SK-N-SH (cell line): ENCODE measurements at regions not wholly inside any gene's neighbourhood (a gene's known extent, or its start where the extent isn't known, plus 50 kb on each side); places are given as distances from the start of the nearest gene placed in this dataset.

Experiments used
- CTCF ChIA-PET: fragments of 300-600, 350-600 bp; formaldehyde crosslinking; extraction: SDS; loops from one replicate; lab custom pipeline; 2021; lab: Yijun Ruan, JAX
- POLR2A ChIA-PET: fragments of 350-600 bp; sonication (Branson Sonifier 250); formaldehyde crosslinking; extraction: SDS; loops from one replicate; lab custom pipeline; 2020; ENCODE audit warnings: antibody characterized with exemption, inconsistent platforms; lab: Yijun Ruan, JAX
- DNase-seq: peaks from one replicate; pipeline ENCODE4 v3.0.0; 2012
- H2AFZ ChIP-seq: fragments of 200-600 bp; sonication (generic); 2 replicates; pipeline ENCODE4 v1.8.1; 2016; ENCODE audit warnings: antibody characterized with exemption, mild to moderate bottlenecking, low read depth
- H3F3A ChIP-seq: fragments of 200-600 bp; sonication (generic); replicated peaks from 2 replicates; pipeline ENCODE3; 2016; ENCODE audit warnings: antibody characterized with exemption, mild to moderate bottlenecking; ENCODE audit not compliant: insufficient read depth
- H3K27ac ChIP-seq, 2 experiments: fragments of 200-500 bp in 1 of 2; fragments of 200-600 bp in 1 of 2; sonication (Bioruptor generic) in 1 of 2; sonication (generic), shearing (Covaris generic) in 1 of 2; 2 replicates each; pipeline versions ENCODE4 v1.5.1 to v1.6.1; 2014 to 2016; ENCODE audit warnings: low read depth in 2 of 2, inconsistent platforms in 1 of 2, low read length in 1 of 2, mild to moderate bottlenecking in 1 of 2, mixed read lengths in 1 of 2
- H3K27me3 ChIP-seq: fragments of 200-600 bp; sonication (generic), shearing (Covaris generic); 2 replicates; pipeline ENCODE4 v1.6.1; 2016; ENCODE audit warnings: mixed run types; ENCODE audit not compliant: insufficient read depth
- H3K36me3 ChIP-seq, 2 experiments: fragments of 200-500 bp in 1 of 2; fragments of 200-600 bp in 1 of 2; sonication (Bioruptor generic) in 1 of 2; sonication (generic) in 1 of 2; replicated peaks in 1 of 2; 2 replicates each; pipeline versions ENCODE3 to v1.5.1; 2014 to 2016; ENCODE audit warnings: low read length in 1 of 2, mild to moderate bottlenecking in 1 of 2; ENCODE audit not compliant: insufficient read depth in 2 of 2, control insufficient read depth in 1 of 2
- H3K4me1 ChIP-seq, 2 experiments: fragments of 200-500 bp in 1 of 2; fragments of 200-600 bp in 1 of 2; sonication (Bioruptor generic) in 1 of 2; sonication (generic), shearing (Covaris generic) in 1 of 2; 2 replicates each; pipeline versions ENCODE4 v1.5.1 to v1.6.1; 2014 to 2016; ENCODE audit warnings: low read depth in 1 of 2, low read length in 1 of 2, mixed run types in 1 of 2; ENCODE audit not compliant: insufficient read depth in 2 of 2, control insufficient read depth in 1 of 2
- H3K4me2 ChIP-seq: fragments of 200-600 bp; sonication (generic), shearing (Covaris generic); 2 replicates; pipeline ENCODE4 v1.6.1; 2017; ENCODE audit warnings: mixed run types
- H3K4me3 ChIP-seq, 2 experiments: fragments of 200-500 bp in 1 of 2; fragments of 200-600 bp in 1 of 2; sonication (Bioruptor generic) in 1 of 2; sonication (generic), shearing (Covaris generic) in 1 of 2; 2 replicates each; pipeline versions ENCODE4 v1.5.1 to v1.8.1; 2014 to 2016; ENCODE audit warnings: low read depth in 2 of 2, inconsistent platforms in 1 of 2, low read length in 1 of 2, mild to moderate bottlenecking in 1 of 2, mixed read lengths in 1 of 2, moderate library complexity in 1 of 2
- H3K79me2 ChIP-seq: fragments of 200-600 bp; sonication (generic); 2 replicates; pipeline ENCODE4 v1.8.1; 2017; ENCODE audit warnings: mild to moderate bottlenecking; ENCODE audit not compliant: insufficient read depth
- H3K9ac ChIP-seq: fragments of 200-600 bp; sonication (generic); 2 replicates; pipeline ENCODE4 v1.6.1; 2017; ENCODE audit warnings: mixed run types
- H3K9me2 ChIP-seq: fragments of 200-600 bp; sonication (generic); 2 replicates; pipeline ENCODE4 v1.6.1; 2017; ENCODE audit warnings: mixed run types
- H3K9me3 ChIP-seq: fragments of 200-600 bp; sonication (generic); 2 replicates; pipeline ENCODE4 v1.6.1; 2017; ENCODE audit warnings: mixed run types, mild to moderate bottlenecking, moderate library complexity
- H4K20me1 ChIP-seq: fragments of 200-600 bp; sonication (generic); 2 replicates; pipeline ENCODE4 v1.6.1; 2017; ENCODE audit warnings: mild to moderate bottlenecking, mixed run types; ENCODE audit not compliant: insufficient read depth
- CHD2 ChIP-seq: fragments of 150-350 bp; IDR thresholded peaks from 2 replicates; pipeline ENCODE4 v1.6.1; 2018; ENCODE audit warnings: low read length; ENCODE audit not compliant: partially characterized antibody
- ELF1 ChIP-seq: IDR thresholded peaks from 2 replicates; pipeline ENCODE4 v1.4.0; 2012
- EP300 ChIP-seq, 2 experiments: IDR thresholded peaks; 2 replicates each; pipeline versions ENCODE4 v1.4.0 to v1.6.1; 2012; ENCODE audit warnings: borderline replicate concordance in 1 of 2, low read depth in 1 of 2, low read length in 1 of 2
- EZH2phosphoT487 ChIP-seq: fragments of 200-600 bp; sonication (generic); IDR thresholded peaks from 2 replicates; pipeline ENCODE4 v1.6.1; 2017; ENCODE audit warnings: low read depth, mixed run types, mild to moderate bottlenecking, antibody characterized with exemption, moderate library complexity, borderline replicate concordance
- FOXJ3 ChIP-seq: sonication (generic); formaldehyde crosslinking; IDR thresholded peaks from 2 replicates; pipeline ENCODE4 v1.5.1; 2020; ENCODE audit warnings: mild to moderate bottlenecking, missing genetic modification reagents
- GATA2 ChIP-seq: sonication (generic); formaldehyde crosslinking; IDR thresholded peaks from 2 replicates; pipeline ENCODE4 v1.5.0; 2020; ENCODE audit warnings: mild to moderate bottlenecking, missing genetic modification reagents
- MAX ChIP-seq: IDR thresholded peaks from 2 replicates; pipeline ENCODE4 v1.4.0; 2012; ENCODE audit warnings: low read depth
- NFIC ChIP-seq: IDR thresholded peaks from 2 replicates; pipeline ENCODE4 v1.4.0; 2012; ENCODE audit warnings: borderline replicate concordance
- NRF1 ChIP-seq: IDR thresholded peaks from 2 replicates; pipeline ENCODE4 v1.6.1; 2012; ENCODE audit warnings: low read depth, mild to moderate bottlenecking, low read length
- POLR2AphosphoS5 ChIP-seq: IDR thresholded peaks from 2 replicates; pipeline ENCODE4 v1.6.1; 2012; ENCODE audit warnings: low read depth, low read length
- RFX5 ChIP-seq: IDR thresholded peaks from 2 replicates; pipeline ENCODE4 v1.6.1; 2012; ENCODE audit warnings: mild to moderate bottlenecking, improper control_type of control experiment, low read length
- RXRA ChIP-seq: IDR thresholded peaks from 2 replicates; pipeline ENCODE4 v1.4.0; 2012; ENCODE audit warnings: low read depth, mild to moderate bottlenecking, borderline replicate concordance
- SIN3A ChIP-seq: IDR thresholded peaks from 2 replicates; pipeline ENCODE4 v1.6.1; 2012; ENCODE audit warnings: low read depth, mild to moderate bottlenecking, low read length, moderate library complexity, borderline replicate concordance
- TAF1 ChIP-seq: IDR thresholded peaks from 2 replicates; pipeline ENCODE4 v1.6.1; 2012; ENCODE audit warnings: low read depth, mild to moderate bottlenecking, low read length, moderate library complexity, borderline replicate concordance
- TCF12 ChIP-seq: IDR thresholded peaks from 2 replicates; pipeline ENCODE4 v1.4.0; 2012
- USF2 ChIP-seq: fragments of 150-350 bp; IDR thresholded peaks from 2 replicates; pipeline ENCODE4 v1.6.1; 2017; ENCODE audit warnings: antibody characterized with exemption, low read length, low read depth, borderline replicate concordance
- YY1 ChIP-seq: IDR thresholded peaks from 2 replicates; pipeline ENCODE4 v1.4.0; 2012; ENCODE audit warnings: low read depth, mild to moderate bottlenecking
- WGBS: methylation state at CpG from one replicate; pipeline ENCODE4 v1.1.6; 2017; ENCODE audit warnings: low lambda C conversion rate; 5-methylcytosine and 5-hydroxymethylcytosine counted together
- TF ChIP-seq, protein P1 (sequence below): fragments of 150-350 bp; IDR thresholded peaks from 2 replicates; pipeline ENCODE4 v1.6.1; 2016; ENCODE audit warnings: mild to moderate bottlenecking, low read depth, low read length
- TF ChIP-seq, protein P2 (sequence below): IDR thresholded peaks from 2 replicates; pipeline ENCODE4; 2012
- TF ChIP-seq, protein P3 (sequence below): fragments of 200-600 bp; sonication (generic); IDR thresholded peaks from 2 replicates; pipeline ENCODE4 v1.6.1; 2017; ENCODE audit warnings: antibody characterized with exemption, mild to moderate bottlenecking, moderate library complexity

DNA sequence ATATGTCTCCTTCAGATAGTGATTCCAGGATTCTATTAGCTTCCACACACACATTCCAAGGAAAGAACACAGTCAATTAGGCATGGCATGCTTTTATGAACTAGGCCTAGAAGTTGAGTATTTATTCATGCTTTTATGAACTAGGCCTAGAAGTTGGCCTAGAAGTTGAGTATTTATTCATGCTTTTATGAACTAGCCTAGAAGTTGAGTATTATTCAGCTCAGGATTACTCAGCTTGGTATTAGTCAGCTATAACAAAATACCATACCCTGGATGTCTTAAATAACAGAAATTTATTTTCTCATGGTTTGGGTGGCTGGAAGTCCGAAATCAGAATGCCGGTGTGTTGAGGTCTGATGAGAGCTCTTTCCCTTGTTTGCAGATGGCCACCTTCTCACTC, 442.7 kb upstream of the FLRT2 start:
- Histone ChIP-seq H3K9me2 (no peaks in the 10 kb centered on the region; the same call in 1 of the 2 replicates), H3K27ac (no peak overlapping the region), H3F3A (no peaks in the 10 kb centered on the region), H3K4me3 (no peak overlapping the region), H3K4me1 (no peaks in the 10 kb centered on the region), H3K27me3 (no peaks in the 10 kb centered on the region), H3K4me2 (no peak overlapping the region), H3K79me2 (no peaks in the 10 kb centered on the region), H3K9me3 (no peaks in the 10 kb centered on the region), H2AFZ (no peak overlapping the region), H3K9ac (no peak overlapping the region), H3K36me3 (no peaks in the 10 kb centered on the region), H4K20me1 (no peaks in the 10 kb centered on the region)
- 2% methylated on average over 2 of the region's 2 CpGs for WGBS
- CTCF ChIA-PET: interaction anchor here (0.9 kb wide), 1 partner anchor 9 kb away, joined by 3 read pairs; no protein-coding TSS in a partner anchor
- POLR2A ChIA-PET: no interaction called here
- TF ChIP-seq USF2 (no peak), ELF1 (no peak)
- no peak for DNase-seq

DNA sequence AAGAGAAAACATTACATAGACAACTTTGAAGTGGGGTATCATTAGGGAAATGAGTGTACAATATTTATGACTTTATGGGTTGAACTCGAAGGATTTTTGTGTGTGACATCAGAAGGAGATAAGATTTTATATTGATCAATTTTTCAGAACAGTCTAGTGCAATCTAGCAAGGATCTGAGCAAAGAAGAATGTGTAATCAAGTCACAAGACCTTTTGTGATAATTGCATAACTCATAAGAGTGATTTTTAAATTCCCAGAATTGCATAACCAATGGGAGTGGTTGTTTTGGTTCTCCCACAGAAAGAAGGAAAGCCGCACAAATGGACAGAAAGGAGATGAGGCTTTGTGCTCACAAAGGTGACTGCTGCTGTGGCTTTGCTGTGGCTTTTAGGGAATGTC, 441.8 kb upstream of the FLRT2 start:
- Histone ChIP-seq H3K27me3 (no peaks in the 10 kb centered on the region), H2AFZ (no peak overlapping the region), H3K36me3 (no peaks in the 10 kb centered on the region), H3K9ac (no peak overlapping the region), H3K4me3 (no peak overlapping the region), H3K4me1 (no peaks in the 10 kb centered on the region), H4K20me1 (no peaks in the 10 kb centered on the region), H3F3A (no peaks in the 10 kb centered on the region), H3K4me2 (no peak overlapping the region), H3K9me2 (no peaks in the 10 kb centered on the region; the same call in 1 of the 2 replicates), H3K9me3 (no peaks in the 10 kb centered on the region), H3K79me2 (no peaks in the 10 kb centered on the region), H3K27ac (no peak overlapping the region)
- WGBS: 9% methylated on average over 2 of the region's 2 CpGs
- no peak for TF ChIP-seq SIN3A
- TF ChIP-seq, protein P1, sequence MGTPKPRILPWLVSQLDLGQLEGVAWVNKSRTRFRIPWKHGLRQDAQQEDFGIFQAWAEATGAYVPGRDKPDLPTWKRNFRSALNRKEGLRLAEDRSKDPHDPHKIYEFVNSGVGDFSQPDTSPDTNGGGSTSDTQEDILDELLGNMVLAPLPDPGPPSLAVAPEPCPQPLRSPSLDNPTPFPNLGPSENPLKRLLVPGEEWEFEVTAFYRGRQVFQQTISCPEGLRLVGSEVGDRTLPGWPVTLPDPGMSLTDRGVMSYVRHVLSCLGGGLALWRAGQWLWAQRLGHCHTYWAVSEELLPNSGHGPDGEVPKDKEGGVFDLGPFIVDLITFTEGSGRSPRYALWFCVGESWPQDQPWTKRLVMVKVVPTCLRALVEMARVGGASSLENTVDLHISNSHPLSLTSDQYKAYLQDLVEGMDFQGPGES: no peak
- no peak for TF ChIP-seq CHD2
- TF ChIP-seq TAF1: no peak
- no peak for TF ChIP-seq GATA2
- no peak for TF ChIP-seq RFX5
- no peak for TF ChIP-seq TCF12
- TF ChIP-seq RXRA: no peak
- no peak for TF ChIP-seq NFIC
- TF ChIP-seq, protein P2, sequence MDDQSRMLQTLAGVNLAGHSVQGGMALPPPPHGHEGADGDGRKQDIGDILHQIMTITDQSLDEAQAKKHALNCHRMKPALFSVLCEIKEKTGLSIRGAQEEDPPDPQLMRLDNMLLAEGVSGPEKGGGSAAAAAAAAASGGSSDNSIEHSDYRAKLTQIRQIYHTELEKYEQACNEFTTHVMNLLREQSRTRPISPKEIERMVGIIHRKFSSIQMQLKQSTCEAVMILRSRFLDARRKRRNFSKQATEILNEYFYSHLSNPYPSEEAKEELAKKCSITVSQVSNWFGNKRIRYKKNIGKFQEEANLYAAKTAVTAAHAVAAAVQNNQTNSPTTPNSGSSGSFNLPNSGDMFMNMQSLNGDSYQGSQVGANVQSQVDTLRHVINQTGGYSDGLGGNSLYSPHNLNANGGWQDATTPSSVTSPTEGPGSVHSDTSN: no peak
- TF ChIP-seq EP300 (IDR thresholded peaks at IDR 0.05; ENCODE audit: borderline replicate concordance in 1 of 2, low read depth in 1 of 2, low read length in 1 of 2): no peak
- TF ChIP-seq, protein P3, sequence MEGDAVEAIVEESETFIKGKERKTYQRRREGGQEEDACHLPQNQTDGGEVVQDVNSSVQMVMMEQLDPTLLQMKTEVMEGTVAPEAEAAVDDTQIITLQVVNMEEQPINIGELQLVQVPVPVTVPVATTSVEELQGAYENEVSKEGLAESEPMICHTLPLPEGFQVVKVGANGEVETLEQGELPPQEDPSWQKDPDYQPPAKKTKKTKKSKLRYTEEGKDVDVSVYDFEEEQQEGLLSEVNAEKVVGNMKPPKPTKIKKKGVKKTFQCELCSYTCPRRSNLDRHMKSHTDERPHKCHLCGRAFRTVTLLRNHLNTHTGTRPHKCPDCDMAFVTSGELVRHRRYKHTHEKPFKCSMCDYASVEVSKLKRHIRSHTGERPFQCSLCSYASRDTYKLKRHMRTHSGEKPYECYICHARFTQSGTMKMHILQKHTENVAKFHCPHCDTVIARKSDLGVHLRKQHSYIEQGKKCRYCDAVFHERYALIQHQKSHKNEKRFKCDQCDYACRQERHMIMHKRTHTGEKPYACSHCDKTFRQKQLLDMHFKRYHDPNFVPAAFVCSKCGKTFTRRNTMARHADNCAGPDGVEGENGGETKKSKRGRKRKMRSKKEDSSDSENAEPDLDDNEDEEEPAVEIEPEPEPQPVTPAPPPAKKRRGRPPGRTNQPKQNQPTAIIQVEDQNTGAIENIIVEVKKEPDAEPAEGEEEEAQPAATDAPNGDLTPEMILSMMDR: no peak
- no peak for TF ChIP-seq MAX
- no peak for TF ChIP-seq NRF1
- TF ChIP-seq FOXJ3: no peak
- no peak for TF ChIP-seq POLR2AphosphoS5
- no peak for TF ChIP-seq YY1
- no peak for TF ChIP-seq EZH2phosphoT487
- TF ChIP-seq USF2: no peak
- ChIA-PET POLR2A (no interaction called here), CTCF (no interaction called here)
- DNase-seq: no peak
